ENCODE measurements at regions not wholly inside any gene's neighbourhood (a gene's known extent, or its start where the extent isn't known, plus 50 kb on each side); places are given as distances from the start of the nearest gene placed in this dataset.

DNA sequence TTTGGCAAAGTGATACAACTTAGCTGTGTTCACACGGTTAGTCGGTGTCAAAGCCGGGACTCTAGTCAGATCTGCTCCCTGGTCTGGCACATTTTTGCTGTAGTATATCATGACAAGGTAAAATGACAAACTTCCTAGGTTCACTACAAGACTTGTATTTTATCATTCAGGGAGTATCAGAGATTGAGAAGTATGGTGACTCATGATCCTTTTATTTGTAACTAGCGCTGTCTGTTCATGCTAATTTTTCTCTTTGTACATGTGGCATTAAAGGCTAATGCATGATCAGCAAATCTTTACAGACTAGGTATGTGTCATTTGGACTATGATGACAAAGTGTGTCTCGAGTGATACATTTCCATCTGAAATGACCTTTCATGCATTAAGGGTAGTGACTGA is 326.7 kb downstream of the SIPA1L2 start:
- no peak for DNase-seq

DNA sequence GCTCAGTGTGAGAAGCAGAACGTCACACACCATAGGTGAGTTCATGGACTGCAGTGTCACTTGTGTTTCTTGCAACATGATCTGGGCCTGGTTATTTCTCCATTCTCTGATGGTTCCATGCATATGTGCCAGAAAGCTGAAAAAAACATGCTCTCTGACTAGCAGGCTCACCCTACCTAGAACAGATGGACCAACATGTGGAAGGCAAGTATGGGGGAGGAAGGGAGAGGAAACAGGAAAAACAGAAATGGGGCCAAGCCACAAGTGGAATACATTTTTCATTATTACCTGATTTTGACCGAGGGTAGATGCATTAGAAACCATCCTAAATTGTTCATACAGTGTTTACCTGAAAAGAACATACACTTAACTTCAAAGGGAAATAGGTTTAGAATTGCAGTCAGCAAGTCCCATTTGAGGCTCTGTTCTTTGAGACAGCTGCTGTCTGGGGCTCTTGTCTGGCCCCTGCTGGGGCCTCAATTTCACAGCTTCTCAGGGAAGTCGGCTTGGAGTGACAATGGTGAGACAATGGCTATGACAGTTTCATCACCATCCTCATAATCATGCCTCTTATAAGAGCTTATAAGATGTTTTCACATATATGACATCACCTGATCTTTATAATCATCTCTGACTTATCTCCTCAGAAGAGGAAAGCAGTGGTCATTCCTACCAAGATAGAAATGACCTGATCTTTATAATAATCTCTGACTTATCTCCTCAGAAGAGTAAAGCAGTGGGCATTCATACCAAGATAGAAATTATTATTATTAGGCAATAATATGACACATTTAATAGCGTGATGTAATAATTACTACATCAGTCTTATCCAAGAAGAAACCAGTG is 327.3 kb downstream of the SIPA1L2 start:
- DNase-seq: no peak

GRCh38 chr1:232301246-232301645 is 328.7 kb downstream of the SIPA1L2 start:
- DNase-seq: no peak

DNA sequence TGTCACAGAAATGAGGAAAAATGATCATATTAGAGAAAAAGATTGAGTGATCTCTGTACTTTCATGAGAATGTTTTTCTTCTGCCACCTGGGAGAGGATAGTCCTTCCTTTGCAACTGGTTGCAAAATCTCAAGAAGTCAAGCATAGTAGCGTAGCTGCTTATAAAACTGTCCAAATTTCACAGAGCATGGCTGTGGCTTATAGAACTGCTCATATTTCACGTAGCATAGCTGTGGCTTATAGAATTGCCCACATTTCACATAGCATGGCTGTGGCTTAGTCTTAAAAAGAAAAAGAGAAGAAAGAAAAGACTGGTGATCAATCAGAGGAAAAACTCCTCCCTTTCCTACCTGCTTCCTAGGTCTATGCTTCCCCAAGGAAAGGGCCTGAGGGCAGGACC is 329.5 kb downstream of the SIPA1L2 start:
- DNase-seq: no peak

DNA sequence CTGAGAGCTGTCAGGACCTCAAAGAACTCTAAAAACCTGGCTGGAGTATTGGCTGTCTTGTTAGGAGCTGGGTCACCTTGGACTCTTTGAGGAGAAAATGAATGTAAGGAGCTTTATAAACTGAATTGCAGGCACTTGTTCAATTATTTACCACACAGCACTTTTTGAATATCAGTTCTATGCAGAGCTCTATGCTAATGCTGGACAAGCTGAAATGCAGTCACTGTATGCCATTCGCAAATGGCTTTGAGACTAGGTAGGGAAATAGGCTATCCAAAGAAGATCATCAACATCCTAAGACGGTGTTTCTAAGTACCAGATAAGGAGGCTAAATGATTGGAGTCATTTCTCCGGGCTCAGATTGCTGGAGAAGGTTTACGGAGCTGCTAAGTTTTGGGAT is 333.5 kb downstream of the SIPA1L2 start:
- DNase-seq: no peak

- no peak for DNase-seq
Measured at GRCh38 chr1:232293361-232293760, 336.6 kb downstream of the SIPA1L2 start.

- no peak for DNase-seq
Measured at GRCh38 chr1:232292818-232293217, 337.1 kb downstream of the SIPA1L2 start.

- DNase-seq: no peak
Measured at GRCh38 chr1:232292239-232292638, 337.7 kb downstream of the SIPA1L2 start.

DNA sequence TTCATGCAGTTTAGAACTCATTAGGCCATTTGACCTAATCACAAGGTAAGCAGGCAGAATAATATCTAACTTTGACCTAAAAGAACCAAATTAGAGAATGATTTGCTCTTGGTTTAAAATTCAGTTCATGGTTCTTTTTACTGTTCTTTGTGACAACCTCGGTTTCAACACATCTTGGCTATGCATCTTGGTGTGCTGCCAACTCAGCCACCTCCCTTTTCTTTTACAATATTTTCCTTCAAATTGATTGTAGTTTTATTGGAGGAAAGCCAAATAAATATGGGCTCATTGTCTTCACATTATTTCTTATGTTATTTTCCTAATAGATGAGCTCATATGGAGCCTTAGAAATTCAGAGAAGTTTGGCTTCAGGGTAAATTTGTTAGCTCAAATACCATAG is 338.3 kb downstream of the SIPA1L2 start:
- DNase-seq: no peak

DNA sequence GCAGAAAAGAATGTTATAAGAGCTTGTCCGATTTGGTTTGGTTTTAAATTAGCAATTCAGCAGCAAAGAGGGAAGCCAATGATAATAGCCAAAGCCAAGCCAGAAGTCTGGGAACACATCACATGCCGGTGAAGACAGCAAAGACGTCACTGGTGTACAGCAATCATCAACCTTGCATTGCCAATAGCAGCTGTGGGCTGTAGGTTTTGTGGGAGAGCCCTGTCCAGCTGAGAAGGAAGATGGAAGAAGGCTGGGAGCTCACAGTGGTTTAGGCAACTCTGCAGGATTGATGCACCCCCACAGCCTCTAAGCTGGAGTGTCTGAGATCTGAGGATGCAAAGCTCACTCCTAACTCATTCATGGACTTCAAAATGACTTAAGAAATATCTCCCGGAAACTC is 338.7 kb downstream of the SIPA1L2 start:
- no peak for DNase-seq

GRCh38 chr1:232290570-232290969 is 339.4 kb downstream of the SIPA1L2 start:
- DNase-seq: no peak

GRCh38 chr1:232287676-232288569 is 342.0 kb downstream of the SIPA1L2 start:
- DNase-seq: no peak

- no peak for DNase-seq
Measured at GRCh38 chr1:232285138-232285537, 344.8 kb downstream of the SIPA1L2 start.

DNA sequence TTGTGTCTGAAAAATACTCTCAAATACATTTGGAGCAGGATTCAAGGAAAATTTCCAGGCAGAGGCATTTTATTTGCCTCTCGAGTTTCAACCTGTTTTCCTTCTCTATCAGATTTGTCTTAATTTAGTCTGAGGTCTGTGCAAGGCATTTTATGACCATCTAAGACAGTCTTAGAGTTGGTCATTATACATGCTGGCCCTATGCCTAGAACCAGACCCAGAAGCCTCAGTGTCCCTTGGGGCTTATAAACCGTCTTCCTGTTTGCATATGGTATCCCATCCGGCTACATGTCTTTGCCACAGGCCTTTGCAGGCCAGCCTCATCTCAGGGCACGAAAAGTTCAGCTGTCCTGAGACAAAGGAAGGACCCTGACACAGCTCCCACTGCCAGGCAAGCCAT is 346.1 kb downstream of the SIPA1L2 start:
- no peak for DNase-seq

DNA sequence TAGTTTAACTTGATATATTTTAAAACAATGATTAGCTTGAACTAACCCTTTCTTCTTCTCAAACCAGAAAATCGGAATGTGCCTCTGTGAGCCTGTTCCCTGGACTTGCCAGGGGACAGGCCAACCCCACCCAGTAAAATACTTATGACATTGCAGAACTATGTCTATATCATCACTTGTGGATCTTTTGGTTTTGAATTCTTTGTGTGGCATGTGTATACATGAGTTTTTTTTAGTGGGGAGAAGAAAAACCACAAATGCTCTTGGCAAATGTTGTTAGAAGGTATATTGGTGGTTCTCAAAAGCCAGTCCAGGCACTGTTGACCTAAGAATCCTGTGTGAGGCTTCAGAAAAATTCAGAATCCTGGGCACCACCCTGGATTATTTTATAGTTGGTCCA is 347.4 kb downstream of the SIPA1L2 start:
- DNase-seq: no peak

DNA sequence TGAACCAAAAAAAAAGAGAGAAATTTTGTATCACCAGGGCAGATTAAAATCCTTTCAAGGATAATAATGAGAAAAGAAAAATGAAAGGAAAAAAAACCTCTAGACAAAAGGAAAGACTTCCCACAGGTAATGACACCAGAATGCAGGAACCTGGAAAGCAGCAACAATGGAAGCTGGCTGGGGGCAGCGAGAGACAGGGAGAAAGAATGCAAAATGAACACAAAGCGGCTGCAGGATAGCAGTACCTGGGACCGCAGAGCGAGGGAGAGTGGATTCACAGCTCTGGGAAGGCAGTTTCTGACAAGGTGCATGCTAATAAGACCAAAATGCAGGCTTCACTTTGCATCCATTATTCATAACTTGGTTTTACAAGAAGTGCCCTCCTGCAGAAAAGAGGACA is 349.0 kb downstream of the SIPA1L2 start:
- no peak for DNase-seq

- DNase-seq: no peak
Measured at GRCh38 chr1:232279909-232280400, 350.0 kb downstream of the SIPA1L2 start.

GRCh38 chr1:232278925-232279324 is 351.0 kb downstream of the SIPA1L2 start:
- no peak for DNase-seq

GRCh38 chr1:232276651-232277050 is 353.3 kb downstream of the SIPA1L2 start:
- DNase-seq: no peak

- DNase-seq: no peak
Measured at GRCh38 chr1:232274999-232275710, 354.8 kb downstream of the SIPA1L2 start.

GRCh38 chr1:232274236-232274855 is 355.6 kb downstream of the SIPA1L2 start:
- no peak for DNase-seq

DNA sequence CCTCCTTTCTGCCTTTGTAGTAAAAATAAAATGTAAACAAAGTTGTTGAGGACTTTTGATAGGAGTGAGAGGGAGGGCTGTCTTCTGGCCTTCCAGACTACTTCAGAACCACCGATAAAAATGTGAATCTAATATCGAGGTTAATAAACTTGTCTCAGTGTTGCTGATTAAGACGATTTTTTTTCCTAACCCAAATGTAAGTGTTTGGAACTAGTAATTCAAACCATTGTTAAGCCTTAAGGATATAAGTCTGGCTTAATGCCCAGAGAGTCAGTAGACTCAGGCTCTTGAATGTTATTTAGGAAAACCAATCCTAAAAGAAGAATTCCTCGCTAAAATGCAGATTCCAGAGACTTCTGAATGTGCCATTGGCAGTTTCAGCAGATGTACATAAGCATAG is 356.9 kb downstream of the SIPA1L2 start:
- no peak for DNase-seq

All from suppressor macrophage treated with lipopolysaccharide for 1 hour (primary cell).